ENCODE measurements at regions not wholly inside any gene's neighbourhood (a gene's known extent, or its start where the extent isn't known, plus 50 kb on each side); places are given as distances from the start of the nearest gene placed in this dataset.

DNA sequence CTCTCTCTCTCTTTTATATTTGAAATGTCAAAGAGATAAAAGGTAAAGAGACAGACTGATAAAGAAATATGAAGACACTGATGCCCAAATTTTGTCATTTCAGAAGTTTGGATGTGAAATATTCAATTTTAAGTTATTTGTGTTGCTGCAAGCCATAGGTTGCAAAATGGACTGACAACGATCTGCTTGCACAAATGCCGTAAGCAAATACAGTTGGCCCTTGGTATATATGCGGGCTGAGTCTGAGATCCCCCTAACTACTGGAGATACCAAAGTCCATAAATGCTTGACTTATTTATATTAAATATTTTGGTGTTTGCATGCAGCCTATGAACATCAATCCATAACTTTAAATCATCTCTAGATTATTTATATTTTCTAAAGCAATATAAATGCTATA, 1459.1 kb upstream of the ALCAM start:
- H3K4me3 ChIP-seq (ENCODE audit: low read depth, low read length) = no peak overlapping the region
- DNase-seq (ENCODE audit: low read depth) = no peak
- TF ChIP-seq, protein P1, sequence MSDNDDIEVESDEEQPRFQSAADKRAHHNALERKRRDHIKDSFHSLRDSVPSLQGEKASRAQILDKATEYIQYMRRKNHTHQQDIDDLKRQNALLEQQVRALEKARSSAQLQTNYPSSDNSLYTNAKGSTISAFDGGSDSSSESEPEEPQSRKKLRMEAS (IDR thresholded peaks at IDR 0.05; ENCODE audit: low read depth, low read length) = no peak
- no peak for TF ChIP-seq POLR2A (IDR thresholded peaks at IDR 0.05; ENCODE audit: extremely low read depth, insufficient read length)
- TF ChIP-seq MYC (IDR thresholded peaks at IDR 0.05; ENCODE audit: low read depth, low read length) = no peak
- TF ChIP-seq CTCF (IDR thresholded peaks at IDR 0.05; ENCODE audit: low read depth, low read length) = no peak

DNA sequence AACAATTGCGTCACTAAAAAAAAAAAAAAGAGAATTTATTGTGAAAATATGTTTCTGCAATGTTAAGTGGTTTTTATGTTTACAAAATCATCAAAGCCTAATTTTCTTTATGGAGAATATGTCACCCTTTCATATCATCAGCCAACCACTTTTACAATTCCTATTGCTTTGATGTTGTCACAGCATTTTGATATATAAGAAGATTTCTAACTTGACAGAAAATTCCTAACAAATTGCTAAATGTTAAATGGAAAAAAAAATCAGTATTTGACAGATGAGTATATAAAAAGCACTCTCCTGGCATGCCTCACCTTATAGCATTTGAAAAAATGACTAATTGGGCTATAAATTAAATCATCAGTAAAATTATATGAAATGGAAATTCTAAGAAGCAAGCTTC, 1457.3 kb upstream of the ALCAM start:
- DNase-seq (ENCODE audit: low read depth) = no peak
- TF ChIP-seq, protein P1 (IDR thresholded peaks at IDR 0.05; ENCODE audit: low read depth, low read length) = no peak
- TF ChIP-seq POLR2A (IDR thresholded peaks at IDR 0.05; ENCODE audit: extremely low read depth, insufficient read length) = no peak
- no peak for TF ChIP-seq CTCF (IDR thresholded peaks at IDR 0.05; ENCODE audit: low read depth, low read length)
- TF ChIP-seq MYC (IDR thresholded peaks at IDR 0.05; ENCODE audit: low read depth, low read length) = no peak
- H3K4me3 ChIP-seq (ENCODE audit: low read depth, low read length) = no peak overlapping the region

- no peak for DNase-seq (ENCODE audit: low read depth)
- H3K4me3 ChIP-seq (ENCODE audit: low read depth, low read length) = no peak overlapping the region
- TF ChIP-seq MYC (IDR thresholded peaks at IDR 0.05; ENCODE audit: low read depth, low read length) (no peak), POLR2A (IDR thresholded peaks at IDR 0.05; ENCODE audit: extremely low read depth, insufficient read length) (no peak), CTCF (IDR thresholded peaks at IDR 0.05; ENCODE audit: low read depth, low read length) (no peak)
- TF ChIP-seq, protein P1 (IDR thresholded peaks at IDR 0.05; ENCODE audit: low read depth, low read length) = no peak
Observed at GRCh38 chr3:103918336-103918735, 1448.4 kb upstream of the ALCAM start.

DNA sequence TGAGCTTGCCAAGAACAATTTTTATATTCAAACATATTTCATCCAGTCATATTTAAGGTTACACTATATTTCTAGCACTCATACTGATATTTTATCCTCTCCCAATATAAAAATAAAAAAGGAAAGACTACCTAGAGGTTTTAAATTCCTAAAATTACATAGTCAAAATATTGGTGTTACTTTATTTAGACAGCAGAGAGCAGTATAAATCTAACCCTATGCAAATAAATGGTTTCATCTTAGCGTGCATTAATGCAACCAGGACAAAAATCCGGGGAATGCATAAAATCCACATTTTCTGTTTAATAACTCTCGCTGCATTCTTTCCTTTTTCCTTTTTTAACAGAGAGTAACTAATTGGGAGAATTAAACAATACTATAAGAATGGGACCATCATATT, 1447.4 kb upstream of the ALCAM start:
- no peak for DNase-seq (ENCODE audit: low read depth)
- TF ChIP-seq MYC (IDR thresholded peaks at IDR 0.05; ENCODE audit: low read depth, low read length) = no peak
- TF ChIP-seq POLR2A (IDR thresholded peaks at IDR 0.05; ENCODE audit: extremely low read depth, insufficient read length) = no peak
- no peak for TF ChIP-seq CTCF (IDR thresholded peaks at IDR 0.05; ENCODE audit: low read depth, low read length)
- H3K4me3 ChIP-seq (ENCODE audit: low read depth, low read length) = no peak overlapping the region

DNA sequence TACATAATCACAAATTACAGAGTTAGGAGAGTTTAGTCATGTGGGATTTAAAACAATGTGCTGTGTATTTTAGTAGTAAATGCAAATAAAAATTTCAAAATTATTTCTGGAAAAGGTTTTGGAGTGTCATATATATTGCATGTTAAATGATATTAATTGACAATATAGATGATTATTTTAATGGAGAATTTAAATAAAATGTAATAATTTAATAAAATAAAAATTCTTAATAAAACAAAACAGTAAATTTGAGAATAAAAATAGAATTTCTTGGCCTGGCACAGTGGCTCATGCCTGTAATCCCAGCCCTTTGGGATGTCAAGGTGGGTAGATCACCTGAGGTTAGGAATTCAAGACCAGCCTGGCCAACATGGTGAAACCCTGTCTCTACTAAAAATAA, 1442.8 kb upstream of the ALCAM start:
- no peak for DNase-seq (ENCODE audit: low read depth)

More for the DNA sequence above, 1442.8 kb upstream of the ALCAM start:
- TF ChIP-seq POLR2A (IDR thresholded peaks at IDR 0.05; ENCODE audit: extremely low read depth, insufficient read length) (no peak), MYC (IDR thresholded peaks at IDR 0.05; ENCODE audit: low read depth, low read length) (no peak), CTCF (IDR thresholded peaks at IDR 0.05; ENCODE audit: low read depth, low read length) (no peak)
- TF ChIP-seq, protein P1 (IDR thresholded peaks at IDR 0.05; ENCODE audit: low read depth, low read length) = no peak
- no peak overlapping the region for H3K4me3 ChIP-seq (ENCODE audit: low read depth, low read length)

Measured in NB4 (cell line).